ENCODE measurements at regions not wholly inside any gene's neighbourhood (a gene's known extent, or its start where the extent isn't known, plus 50 kb on each side); places are given as distances from the start of the nearest gene placed in this dataset.
"Not testable (repeated sequence)": the region's sequence is repeated elsewhere in the genome, so short reads cannot be mapped to it uniquely, and the experiment has no call there.

- ATAC-seq (ENCODE audit: low read depth in 2 of 2) (no peak), DNase-seq (no peak)
- no peaks in the 10 kb centered on the region for H3K27me3 Mint-ChIP-seq
- peak overlapping the region in 1 of 4 donors; percentile 15 for H3K4me3 Mint-ChIP-seq
- peaks cover 31% of the 10 kb centered on the region for H3K36me3 Mint-ChIP-seq
- Histone ChIP-seq H3K9me3 (ENCODE audit: control insufficient read depth in 2 of 2, low read length in 2 of 2) (no peaks in the 10 kb centered on the region), H3K4me3 (ENCODE audit: low read depth, low read length) (no peak overlapping the region), H3K4me1 (ENCODE audit: control insufficient read depth, insufficient read depth, low read length, poor library complexity, severe bottlenecking) (no peaks in the 10 kb centered on the region), H3K36me3 (ENCODE audit: control insufficient read depth, insufficient read depth, low read length) (no peaks in the 10 kb centered on the region), H3K27ac (ENCODE audit: insufficient read depth, low read length, poor library complexity, severe bottlenecking) (no peak overlapping the region), H3K27me3 (ENCODE audit: control insufficient read depth, insufficient read depth, low read length) (no peaks in the 10 kb centered on the region)
- H3K4me1 Mint-ChIP-seq = peaks cover 0 to 2% (median 0%) of the 10 kb centered on the region in 4 donors
- no peak overlapping the region for H3K27ac Mint-ChIP-seq
- H3K9me3 Mint-ChIP-seq = no peaks in the 10 kb centered on the region
Observed at GRCh38 chr16:27618606-27619327, 68.8 kb downstream of the KATNIP start.

- Histone ChIP-seq H3K9me3 (ENCODE audit: control insufficient read depth in 2 of 2, low read length in 2 of 2) (no peaks in the 10 kb centered on the region), H3K27me3 (ENCODE audit: control insufficient read depth, insufficient read depth, low read length) (no peaks in the 10 kb centered on the region), H3K36me3 (ENCODE audit: control insufficient read depth, insufficient read depth, low read length) (no peaks in the 10 kb centered on the region), H3K4me3 (ENCODE audit: low read depth, low read length) (no peak overlapping the region), H3K4me1 (ENCODE audit: control insufficient read depth, insufficient read depth, low read length, poor library complexity, severe bottlenecking) (no peaks in the 10 kb centered on the region), H3K27ac (ENCODE audit: insufficient read depth, low read length, poor library complexity, severe bottlenecking) (no peak overlapping the region)
- Mint-ChIP-seq H3K4me3 (no peak overlapping the region), H3K4me1 (peaks cover 0 to 3% (median 0%) of the 10 kb centered on the region in 4 donors), H3K27me3 (no peaks in the 10 kb centered on the region), H3K9me3 (peaks cover 0 to 1% (median 0%) of the 10 kb centered on the region in 7 donors), H3K36me3 (peaks cover 31% of the 10 kb centered on the region), H3K27ac (no peak overlapping the region)
- DNase-seq (no peak), ATAC-seq (ENCODE audit: low read depth in 2 of 2) (no peak)
Observed at GRCh38 chr16:27620541-27620940, 70.6 kb downstream of the KATNIP start.

GRCh38 chr16:27624154-27625049 is 74.5 kb downstream of the KATNIP start:
- no peaks in the 10 kb centered on the region for H3K9me3 ChIP-seq (ENCODE audit: control insufficient read depth in 2 of 2, low read length in 2 of 2)
- Mint-ChIP-seq H3K4me3 (no peak overlapping the region), H3K27me3 (no peaks in the 10 kb centered on the region), H3K9me3 (peaks cover 0 to 3% (median 0%) of the 10 kb centered on the region in 7 donors), H3K36me3 (peaks cover 32% of the 10 kb centered on the region), H3K4me1 (peaks cover 0 to 3% (median 0%) of the 10 kb centered on the region in 4 donors), H3K27ac (no peak overlapping the region)
- H3K36me3 ChIP-seq (ENCODE audit: control insufficient read depth, insufficient read depth, low read length) = no peaks in the 10 kb centered on the region
- no peak overlapping the region for H3K27ac ChIP-seq (ENCODE audit: insufficient read depth, low read length, poor library complexity, severe bottlenecking)
- ATAC-seq (ENCODE audit: low read depth in 2 of 2) = no peak
- H3K4me1 ChIP-seq (ENCODE audit: control insufficient read depth, insufficient read depth, low read length, poor library complexity, severe bottlenecking) = no peaks in the 10 kb centered on the region
- H3K4me3 ChIP-seq (ENCODE audit: low read depth, low read length) = no peak overlapping the region
- no peak for DNase-seq
- no peaks in the 10 kb centered on the region for H3K27me3 ChIP-seq (ENCODE audit: control insufficient read depth, insufficient read depth, low read length)

- H3K27ac ChIP-seq (ENCODE audit: insufficient read depth, low read length, poor library complexity, severe bottlenecking) = no peak overlapping the region
- H3K27me3 ChIP-seq (ENCODE audit: control insufficient read depth, insufficient read depth, low read length) = no peaks in the 10 kb centered on the region
- DNase-seq (no peak), ATAC-seq (ENCODE audit: low read depth in 2 of 2) (no peak)
- no peak overlapping the region for H3K4me3 ChIP-seq (ENCODE audit: low read depth, low read length)
- Mint-ChIP-seq H3K27ac (no peak overlapping the region), H3K4me3 (no peak overlapping the region), H3K27me3 (no peaks in the 10 kb centered on the region), H3K36me3 (peaks cover 29% of the 10 kb centered on the region), H3K4me1 (peaks cover 0 to 3% (median 0%) of the 10 kb centered on the region in 4 donors), H3K9me3 (peaks cover 0 to 3% (median 0%) of the 10 kb centered on the region in 7 donors)
- no peaks in the 10 kb centered on the region for H3K9me3 ChIP-seq (ENCODE audit: control insufficient read depth in 2 of 2, low read length in 2 of 2)
- H3K36me3 ChIP-seq (ENCODE audit: control insufficient read depth, insufficient read depth, low read length) = no peaks in the 10 kb centered on the region
- no peaks in the 10 kb centered on the region for H3K4me1 ChIP-seq (ENCODE audit: control insufficient read depth, insufficient read depth, low read length, poor library complexity, severe bottlenecking)
Observed at GRCh38 chr16:27625050-27625697, 75.2 kb downstream of the KATNIP start.

- Mint-ChIP-seq H3K4me3 (no peak overlapping the region), H3K9me3 (peaks cover 0 to 3% (median 0%) of the 10 kb centered on the region in 7 donors), H3K27me3 (no peaks in the 10 kb centered on the region)
Observed at GRCh38 chr16:27627136-27627535, 77.2 kb downstream of the KATNIP start.

GRCh38 chr16:27628241-27628942 is 78.4 kb downstream of the KATNIP start:
- no peaks in the 10 kb centered on the region for H3K27me3 Mint-ChIP-seq
- DNase-seq = no peak
- no peaks in the 10 kb centered on the region for H3K36me3 ChIP-seq (ENCODE audit: control insufficient read depth, insufficient read depth, low read length)
- H3K4me1 Mint-ChIP-seq = peaks cover 0 to 3% (median 0%) of the 10 kb centered on the region in 4 donors
- H3K27ac Mint-ChIP-seq = no peak overlapping the region
- no peak for ATAC-seq (ENCODE audit: low read depth in 2 of 2)
- no peaks in the 10 kb centered on the region for H3K9me3 ChIP-seq (ENCODE audit: control insufficient read depth in 2 of 2, low read length in 2 of 2)
- no peak overlapping the region for H3K4me3 ChIP-seq (ENCODE audit: low read depth, low read length)
- no peaks in the 10 kb centered on the region for H3K4me1 ChIP-seq (ENCODE audit: control insufficient read depth, insufficient read depth, low read length, poor library complexity, severe bottlenecking)
- H3K27ac ChIP-seq (ENCODE audit: insufficient read depth, low read length, poor library complexity, severe bottlenecking) = no peak overlapping the region
- peaks cover 0 to 3% (median 0%) of the 10 kb centered on the region in 7 donors for H3K9me3 Mint-ChIP-seq
- H3K36me3 Mint-ChIP-seq = peaks cover 29% of the 10 kb centered on the region
- H3K27me3 ChIP-seq (ENCODE audit: control insufficient read depth, insufficient read depth, low read length) = no peaks in the 10 kb centered on the region
- no peak overlapping the region for H3K4me3 Mint-ChIP-seq

More at GRCh38 chr16:27627136-27627535, 77.2 kb downstream of the KATNIP start:
- H3K4me1 ChIP-seq (ENCODE audit: control insufficient read depth, insufficient read depth, low read length, poor library complexity, severe bottlenecking) = no peaks in the 10 kb centered on the region
- peaks cover 0 to 3% (median 0%) of the 10 kb centered on the region in 4 donors for H3K4me1 Mint-ChIP-seq
- ATAC-seq (ENCODE audit: low read depth in 2 of 2) (no peak), DNase-seq (no peak)
- H3K36me3 Mint-ChIP-seq = peaks cover 30% of the 10 kb centered on the region
- H3K4me3 ChIP-seq (ENCODE audit: low read depth, low read length) = no peak overlapping the region
- H3K27ac ChIP-seq (ENCODE audit: insufficient read depth, low read length, poor library complexity, severe bottlenecking) = no peak overlapping the region
- no peaks in the 10 kb centered on the region for H3K9me3 ChIP-seq (ENCODE audit: control insufficient read depth in 2 of 2, low read length in 2 of 2)
- no peaks in the 10 kb centered on the region for H3K27me3 ChIP-seq (ENCODE audit: control insufficient read depth, insufficient read depth, low read length)
- no peak overlapping the region for H3K27ac Mint-ChIP-seq
- no peaks in the 10 kb centered on the region for H3K36me3 ChIP-seq (ENCODE audit: control insufficient read depth, insufficient read depth, low read length)

- not testable (repeated sequence) for ATAC-seq (ENCODE audit: low read depth in 2 of 2); H3K4me1 ChIP-seq (ENCODE audit: control insufficient read depth, insufficient read depth, low read length, poor library complexity, severe bottlenecking); H3K27ac Mint-ChIP-seq; H3K27me3 Mint-ChIP-seq; DNase-seq; H3K4me3 Mint-ChIP-seq; H3K27me3 ChIP-seq (ENCODE audit: control insufficient read depth, insufficient read depth, low read length); H3K9me3 ChIP-seq (ENCODE audit: control insufficient read depth in 2 of 2, low read length in 2 of 2); H3K4me3 ChIP-seq (ENCODE audit: low read depth, low read length); H3K27ac ChIP-seq (ENCODE audit: insufficient read depth, low read length, poor library complexity, severe bottlenecking); H3K9me3 Mint-ChIP-seq; H3K36me3 ChIP-seq (ENCODE audit: control insufficient read depth, insufficient read depth, low read length); H3K4me1 Mint-ChIP-seq
- H3K36me3 Mint-ChIP-seq = peaks cover 26% of the 10 kb centered on the region
Observed at GRCh38 chr16:27628943-27629462, 79.1 kb downstream of the KATNIP start.
